OCI-LY3 (cell line): ENCODE measurements at regions not wholly inside any gene's neighbourhood (a gene's known extent, or its start where the extent isn't known, plus 50 kb on each side); places are given as distances from the start of the nearest gene placed in this dataset.

Source experiments
- H2AFZ ChIP-seq: fragments of 200-600, 300-600 bp; shearing (Covaris generic); 2 replicates; pipeline ENCODE4 v1.6.0; 2014; ENCODE audit warnings: antibody characterized with exemption, low read depth, low read length
- H3K27ac ChIP-seq: fragments of 200-600, 300-600 bp; sonication (generic); 2 replicates; pipeline ENCODE4 v1.5.1; 2014; ENCODE audit warnings: mild to moderate bottlenecking, low read length, moderate library complexity, mixed read lengths
- H3K27me3 ChIP-seq: fragments of 200-600, 300-600 bp; sonication (generic); 2 replicates; pipeline ENCODE4 v1.6.1; 2014; ENCODE audit warnings: low read depth, low read length, mixed read lengths
- H3K36me3 ChIP-seq: fragments of 200-600, 300-600 bp; sonication (generic); replicated peaks from 2 replicates; pipeline ENCODE3; 2014; ENCODE audit warnings: low read depth, low read length, mixed read lengths
- H3K4me1 ChIP-seq: fragments of 300-600, 200-600 bp; sonication (generic); 2 replicates; pipeline ENCODE4 v1.6.1; 2014; ENCODE audit warnings: low read length, mixed read lengths
- H3K4me2 ChIP-seq: fragments of 200-600, 300-600 bp; sonication (generic); 2 replicates; pipeline ENCODE4 v1.6.1; 2014; ENCODE audit warnings: low read length, mixed read lengths
- H3K4me3 ChIP-seq: fragments of 300-600, 200-600 bp; sonication (generic); 2 replicates; pipeline ENCODE4 v1.5.1; 2014; ENCODE audit warnings: antibody characterized with exemption, mild to moderate bottlenecking, low read length, moderate library complexity
- H3K79me2 ChIP-seq: fragments of 300-600, 200-600 bp; shearing (Covaris generic); 2 replicates; pipeline ENCODE4 v1.6.1; 2014; ENCODE audit warnings: mild to moderate bottlenecking, low read length, mixed read lengths
- H3K9ac ChIP-seq: fragments of 300-600, 200-600 bp; shearing (Covaris generic); 2 replicates; pipeline ENCODE4 v1.6.0; 2014; ENCODE audit warnings: mild to moderate bottlenecking, low read length, moderate library complexity
- H3K9me3 ChIP-seq: fragments of 200-600, 300-600 bp; shearing (Covaris generic); 2 replicates; pipeline ENCODE4 v1.6.1; 2014; ENCODE audit warnings: low read length, mixed read lengths; ENCODE audit not compliant: insufficient read depth
- H4K20me1 ChIP-seq: fragments of 200-600, 300-600 bp; sonication (generic); 2 replicates; pipeline ENCODE4 v1.6.1; 2016; ENCODE audit warnings: low read length, mixed read lengths; ENCODE audit not compliant: insufficient read depth
- CTCF ChIP-seq: fragments of 200-600, 300-600 bp; sonication (generic); IDR thresholded peaks from 2 replicates; pipeline ENCODE4 v1.5.1; 2014; ENCODE audit warnings: antibody characterized with exemption, low read length, low read depth
- EZH2phosphoT487 ChIP-seq: fragments of 200-600 bp; shearing (Covaris generic); IDR thresholded peaks from 2 replicates; pipeline ENCODE4 v1.6.1; 2018; ENCODE audit warnings: antibody characterized with exemption, mixed run types, low read depth

DNA sequence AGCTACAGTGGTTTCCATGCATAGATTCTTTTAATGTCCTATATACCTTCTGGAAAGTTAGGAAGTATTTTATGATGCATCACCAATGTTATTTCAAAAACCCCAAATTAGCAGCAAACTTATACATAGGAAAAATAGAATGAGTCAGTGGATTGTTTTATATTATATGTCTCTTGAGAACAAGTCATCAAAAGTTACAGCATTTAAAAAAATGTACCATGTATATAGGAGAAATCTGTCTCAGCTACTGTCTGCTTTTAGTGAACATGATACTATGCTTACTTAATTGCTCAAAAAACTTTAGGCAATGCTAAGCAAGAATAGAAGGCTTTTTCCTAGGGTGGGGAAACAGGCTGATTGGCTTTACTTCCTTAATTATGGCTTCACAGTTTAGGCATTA, 365.3 kb downstream of the SAMD5 start:
- H3K4me3 ChIP-seq: no peak overlapping the region
- no peak for TF ChIP-seq EZH2phosphoT487
- no peak for TF ChIP-seq CTCF
- H4K20me1 ChIP-seq: no peaks in the 10 kb centered on the region
- no peak overlapping the region for H3K4me2 ChIP-seq
- no peaks in the 10 kb centered on the region for H3K4me1 ChIP-seq
- no peaks in the 10 kb centered on the region for H3K9me3 ChIP-seq
- no peak overlapping the region for H3K9ac ChIP-seq
- H3K27me3 ChIP-seq: no peaks in the 10 kb centered on the region
- H3K79me2 ChIP-seq: no peaks in the 10 kb centered on the region
- H3K27ac ChIP-seq: no peak overlapping the region
- no peaks in the 10 kb centered on the region for H3K36me3 ChIP-seq
- no peak overlapping the region for H2AFZ ChIP-seq

GRCh38 chr6:147874322-147874721, 365.8 kb downstream of the SAMD5 start:
- no peak overlapping the region for H3K4me2 ChIP-seq
- H2AFZ ChIP-seq: no peak overlapping the region
- no peaks in the 10 kb centered on the region for H3K9me3 ChIP-seq
- no peaks in the 10 kb centered on the region for H3K4me1 ChIP-seq
- no peak overlapping the region for H3K4me3 ChIP-seq
- no peaks in the 10 kb centered on the region for H4K20me1 ChIP-seq
- no peaks in the 10 kb centered on the region for H3K27me3 ChIP-seq
- no peak for TF ChIP-seq CTCF
- no peak for TF ChIP-seq EZH2phosphoT487
- no peaks in the 10 kb centered on the region for H3K36me3 ChIP-seq
- no peaks in the 10 kb centered on the region for H3K79me2 ChIP-seq
- no peak overlapping the region for H3K9ac ChIP-seq
- H3K27ac ChIP-seq: no peak overlapping the region

GRCh38 chr6:147879031-147879580, 370.6 kb downstream of the SAMD5 start:
- no peak for TF ChIP-seq EZH2phosphoT487
- Histone ChIP-seq H2AFZ (no peak overlapping the region), H3K9me3 (no peaks in the 10 kb centered on the region), H4K20me1 (no peaks in the 10 kb centered on the region), H3K79me2 (no peaks in the 10 kb centered on the region), H3K9ac (no peak overlapping the region), H3K27ac (no peak overlapping the region), H3K4me2 (no peak overlapping the region), H3K27me3 (no peaks in the 10 kb centered on the region), H3K36me3 (no peaks in the 10 kb centered on the region), H3K4me1 (no peaks in the 10 kb centered on the region), H3K4me3 (no peak overlapping the region)

DNA sequence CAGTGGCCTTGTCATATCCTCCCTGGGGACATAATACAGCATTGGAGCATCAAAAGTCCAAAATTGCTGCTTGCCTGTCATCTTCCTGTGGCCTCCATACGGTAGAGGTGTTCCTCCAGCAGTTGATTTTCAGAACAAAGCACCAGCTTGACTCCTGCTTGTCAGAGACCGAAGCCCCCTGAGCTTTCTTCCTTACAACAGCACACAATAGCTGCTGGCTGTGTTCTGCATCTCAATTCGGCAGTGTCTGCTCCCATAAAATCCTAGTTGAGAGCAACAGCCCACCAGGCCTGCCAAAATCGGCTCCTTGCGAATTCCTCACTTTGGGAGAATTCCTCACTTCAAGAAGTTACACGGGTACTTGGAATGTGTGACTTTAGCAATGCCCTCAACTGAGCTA, 372.9 kb downstream of the SAMD5 start:
- Histone ChIP-seq H3K4me1 (no peaks in the 10 kb centered on the region), H3K27me3 (no peaks in the 10 kb centered on the region), H3K27ac (no peak overlapping the region), H3K36me3 (no peaks in the 10 kb centered on the region), H4K20me1 (no peaks in the 10 kb centered on the region), H3K9ac (no peak overlapping the region), H3K4me3 (no peak overlapping the region), H3K79me2 (no peaks in the 10 kb centered on the region), H2AFZ (no peak overlapping the region), H3K9me3 (no peaks in the 10 kb centered on the region), H3K4me2 (no peak overlapping the region)
- TF ChIP-seq CTCF (no peak), EZH2phosphoT487 (no peak)
